Endodermal cell (in vitro differentiated cells): ENCODE measurements at regions not wholly inside any gene's neighbourhood (a gene's known extent, or its start where the extent isn't known, plus 50 kb on each side); places are given as distances from the start of the nearest gene placed in this dataset.

Experiments
- DNase-seq: peaks from one replicate; pipeline ENCODE4 v3.0.0-alpha.2; 2017
- H3K27ac ChIP-seq: 2 replicates; pipeline ENCODE4 v1.5.1; 2013; ENCODE audit warnings: mild to moderate bottlenecking, low read depth, low read length, moderate library complexity
- H3K27me3 ChIP-seq: 2 replicates; pipeline ENCODE4 v1.6.1; 2013; ENCODE audit warnings: mild to moderate bottlenecking, low read length, moderate library complexity; ENCODE audit not compliant: insufficient read depth, control insufficient read depth, poor library complexity, severe bottlenecking
- H3K36me3 ChIP-seq: 2 replicates; pipeline ENCODE4 v1.7.0; 2013; ENCODE audit warnings: mild to moderate bottlenecking, low read length, moderate library complexity; ENCODE audit not compliant: control insufficient read depth, insufficient read depth
- H3K4me1 ChIP-seq: one replicate; pipeline ENCODE4 v1.7.0; 2013; ENCODE audit warnings: low read length; ENCODE audit not compliant: control insufficient read depth, insufficient read depth
- H3K4me3 ChIP-seq: 2 replicates; pipeline ENCODE4 v1.5.1; 2013; ENCODE audit warnings: mild to moderate bottlenecking, low read length, moderate library complexity
- H3K9ac ChIP-seq: 2 replicates; pipeline ENCODE4 v1.6.1; 2013; ENCODE audit warnings: mild to moderate bottlenecking, low read length, moderate library complexity; ENCODE audit not compliant: poor library complexity, severe bottlenecking; ENCODE audit errors: extremely low read depth
- H3K9me3 ChIP-seq: 2 replicates; pipeline ENCODE4 v1.6.1; 2013; ENCODE audit warnings: mild to moderate bottlenecking, low read length, moderate library complexity; ENCODE audit not compliant: control insufficient read depth
- H3K27ac Mint-ChIP-seq: 2 replicates; pipeline ENCODE4 v1.8.0; 2020; ENCODE audit warnings: mixed read lengths
- H3K27me3 Mint-ChIP-seq: 2 replicates; pipeline ENCODE4 v1.8.0; 2021; ENCODE audit warnings: mild to moderate bottlenecking, mixed read lengths; ENCODE audit not compliant: insufficient read depth
- H3K36me3 Mint-ChIP-seq: 2 replicates; pipeline ENCODE4 v1.8.0; 2020; ENCODE audit warnings: low read depth, mixed read lengths
- H3K4me1 Mint-ChIP-seq: 2 replicates; pipeline ENCODE4 v1.8.0; 2020; ENCODE audit warnings: mixed read lengths
- H3K4me3 Mint-ChIP-seq: 2 replicates; pipeline ENCODE4 v1.8.0; 2020; ENCODE audit warnings: mild to moderate bottlenecking, moderate library complexity, mixed read lengths
- H3K9me3 Mint-ChIP-seq: 2 replicates; pipeline ENCODE4 v1.8.0; 2020; ENCODE audit warnings: mild to moderate bottlenecking, mixed read lengths
- WGBS, 2 experiments: methylation state at CpG; one replicate each; pipeline versions ENCODE4 v1.1.5 to v1.1.7; 2013; ENCODE audit warnings: missing lambda C conversion rate in 2 of 2, mixed read lengths in 1 of 2; ENCODE audit not compliant: insufficient coverage in 1 of 2, insufficient read length in 1 of 2; 5-methylcytosine and 5-hydroxymethylcytosine counted together
- TF ChIP-seq, protein P1 (sequence below): fragments of 200-600 bp; sonication (generic); conservative IDR thresholded peaks from 2 replicates; pipeline ENCODE4 v1.5.0; 2021; ENCODE audit warnings: antibody characterized with exemption, mild to moderate bottlenecking

DNA sequence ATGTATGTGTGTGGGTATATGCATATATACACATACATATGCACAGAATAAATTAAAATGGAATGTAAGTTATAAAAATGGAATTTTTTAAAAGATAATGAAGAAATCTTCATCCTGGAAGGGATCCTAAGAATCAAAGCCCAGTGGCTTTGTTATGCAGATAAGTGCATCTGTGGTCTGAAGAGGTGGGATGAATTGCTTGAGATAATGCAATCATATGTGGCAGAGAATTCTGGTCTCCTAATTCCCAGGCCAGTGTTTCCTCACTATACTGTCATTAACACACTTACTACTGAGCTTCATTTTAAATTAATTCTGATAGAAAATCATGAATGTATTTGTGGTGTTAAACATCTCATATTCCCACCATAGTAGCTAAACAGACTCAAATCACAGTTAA is 86.7 kb upstream of the PRMT6 start:
- no peaks in the 10 kb centered on the region for H3K27me3 Mint-ChIP-seq
- Histone ChIP-seq H3K4me3 (no peak overlapping the region), H3K4me1 (no peaks in the 10 kb centered on the region), H3K27me3 (no peaks in the 10 kb centered on the region), H3K9me3 (no peaks in the 10 kb centered on the region), H3K9ac (no peak overlapping the region), H3K27ac (no peak overlapping the region), H3K36me3 (no peaks in the 10 kb centered on the region)
- no peaks in the 10 kb centered on the region for H3K4me1 Mint-ChIP-seq
- H3K36me3 Mint-ChIP-seq: no peaks in the 10 kb centered on the region
- H3K9me3 Mint-ChIP-seq: no peaks in the 10 kb centered on the region
- no peak overlapping the region for H3K4me3 Mint-ChIP-seq
- TF ChIP-seq, protein P1, sequence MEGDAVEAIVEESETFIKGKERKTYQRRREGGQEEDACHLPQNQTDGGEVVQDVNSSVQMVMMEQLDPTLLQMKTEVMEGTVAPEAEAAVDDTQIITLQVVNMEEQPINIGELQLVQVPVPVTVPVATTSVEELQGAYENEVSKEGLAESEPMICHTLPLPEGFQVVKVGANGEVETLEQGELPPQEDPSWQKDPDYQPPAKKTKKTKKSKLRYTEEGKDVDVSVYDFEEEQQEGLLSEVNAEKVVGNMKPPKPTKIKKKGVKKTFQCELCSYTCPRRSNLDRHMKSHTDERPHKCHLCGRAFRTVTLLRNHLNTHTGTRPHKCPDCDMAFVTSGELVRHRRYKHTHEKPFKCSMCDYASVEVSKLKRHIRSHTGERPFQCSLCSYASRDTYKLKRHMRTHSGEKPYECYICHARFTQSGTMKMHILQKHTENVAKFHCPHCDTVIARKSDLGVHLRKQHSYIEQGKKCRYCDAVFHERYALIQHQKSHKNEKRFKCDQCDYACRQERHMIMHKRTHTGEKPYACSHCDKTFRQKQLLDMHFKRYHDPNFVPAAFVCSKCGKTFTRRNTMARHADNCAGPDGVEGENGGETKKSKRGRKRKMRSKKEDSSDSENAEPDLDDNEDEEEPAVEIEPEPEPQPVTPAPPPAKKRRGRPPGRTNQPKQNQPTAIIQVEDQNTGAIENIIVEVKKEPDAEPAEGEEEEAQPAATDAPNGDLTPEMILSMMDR: no peak
- H3K27ac Mint-ChIP-seq: no peak overlapping the region
- no peak for DNase-seq

DNA sequence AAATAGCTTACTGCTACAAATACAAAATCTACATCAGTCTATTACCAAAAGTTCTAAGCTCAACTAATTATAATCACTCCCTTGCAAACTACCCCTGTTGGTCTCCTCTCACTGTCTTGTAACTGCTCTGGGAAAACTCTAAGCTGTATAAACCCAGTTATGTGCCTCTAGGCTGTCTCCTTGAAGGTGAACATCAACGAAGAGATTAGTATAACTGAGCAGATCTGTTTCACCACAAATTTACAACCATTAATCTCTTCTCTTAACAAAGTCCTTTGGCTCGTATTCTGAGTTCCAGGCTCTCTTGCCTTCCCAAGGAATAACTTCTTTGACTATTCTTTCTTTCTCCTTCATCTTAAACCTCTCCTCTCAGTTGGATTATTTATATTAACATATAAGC is 84.4 kb upstream of the PRMT6 start:
- Histone ChIP-seq H3K9ac (no peak overlapping the region), H3K9me3 (peaks cover 4% of the 10 kb centered on the region), H3K27ac (no peak overlapping the region), H3K27me3 (no peaks in the 10 kb centered on the region), H3K36me3 (no peaks in the 10 kb centered on the region), H3K4me1 (no peaks in the 10 kb centered on the region), H3K4me3 (no peak overlapping the region)
- H3K27ac Mint-ChIP-seq: no peak overlapping the region
- H3K27me3 Mint-ChIP-seq: no peaks in the 10 kb centered on the region
- H3K36me3 Mint-ChIP-seq: no peaks in the 10 kb centered on the region
- no peak overlapping the region for H3K4me3 Mint-ChIP-seq
- DNase-seq: no peak
- 71 to 83% methylated on average over 1 to 2 of the region's 2 CpGs for WGBS, 2 experiments
- peaks cover 6% of the 10 kb centered on the region for H3K9me3 Mint-ChIP-seq
- TF ChIP-seq, protein P1: no peak
- H3K4me1 Mint-ChIP-seq: no peaks in the 10 kb centered on the region

DNA sequence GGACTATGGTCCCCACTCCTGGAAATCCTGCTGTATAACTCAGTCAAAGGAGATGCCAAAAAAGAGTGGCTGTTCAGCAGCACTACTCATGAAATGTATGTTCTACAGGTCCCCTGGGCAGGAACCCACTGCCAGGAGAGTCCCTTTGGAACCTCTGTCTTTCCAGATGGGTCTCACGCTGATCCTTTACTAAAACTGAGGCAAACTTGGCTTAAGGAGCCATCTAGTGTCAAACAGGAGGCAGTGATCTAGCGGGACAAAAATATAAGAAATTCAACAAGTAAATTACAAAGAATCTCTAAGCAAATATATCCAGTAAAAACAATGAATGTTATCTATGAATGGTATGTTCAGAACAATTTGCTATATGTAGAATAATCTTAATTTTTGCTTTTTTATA is 80.5 kb upstream of the PRMT6 start:
- no peak overlapping the region for H3K9ac ChIP-seq
- 67 to 77% methylated on average over 1 to 2 of the region's 2 CpGs for WGBS, 2 experiments
- Mint-ChIP-seq H3K27ac (no peak overlapping the region), H3K36me3 (no peaks in the 10 kb centered on the region), H3K4me1 (no peaks in the 10 kb centered on the region), H3K27me3 (no peaks in the 10 kb centered on the region), H3K4me3 (no peak overlapping the region), H3K9me3 (peaks cover 6% of the 10 kb centered on the region)
- H3K4me1 ChIP-seq: no peaks in the 10 kb centered on the region
- TF ChIP-seq, protein P1: peak; percentile 74
- no peaks in the 10 kb centered on the region for H3K36me3 ChIP-seq
- H3K27ac ChIP-seq: no peak overlapping the region
- no peak overlapping the region for H3K4me3 ChIP-seq
- H3K27me3 ChIP-seq: no peaks in the 10 kb centered on the region
- peaks cover 8% of the 10 kb centered on the region for H3K9me3 ChIP-seq
- peak; percentile 50 for DNase-seq
